HPDE6-E6E7 (cell line): ENCODE measurements at regions not wholly inside any gene's neighbourhood (a gene's known extent, or its start where the extent isn't known, plus 50 kb on each side); places are given as distances from the start of the nearest gene placed in this dataset.

Source experiments
- DNase-seq: peaks from one replicate; pipeline ENCODE4 v3.0.0; 2011; ENCODE audit warnings: missing footprints; ENCODE audit errors: extremely low spot score

- DNase-seq, result peak; percentile 64
These were observed 201.1 kb upstream of the FBXO11 start for GRCh38 chr2:48107326-48107925.

GRCh38 chr2:48108455-48108854 lies 202.2 kb upstream of the FBXO11 start:
- DNase-seq, result no peak

GRCh38 chr2:48109491-48110204 lies 203.3 kb upstream of the FBXO11 start:
- no peak for DNase-seq

- DNase-seq, result no peak
These were observed 204.0 kb upstream of the FOXN2 start for GRCh38 chr2:48110492-48110891.

- no peak for DNase-seq
These were observed 201.4 kb upstream of the FOXN2 start for GRCh38 chr2:48112911-48113680.

- DNase-seq, result no peak
These were observed 200.7 kb upstream of the FOXN2 start for GRCh38 chr2:48113767-48114166.

- DNase-seq, result peak; percentile 60
These were observed 200.2 kb upstream of the FOXN2 start for GRCh38 chr2:48114256-48114655.

- no peak for DNase-seq
These were observed 198.0 kb upstream of the FOXN2 start for GRCh38 chr2:48116497-48116896.

GRCh38 chr2:48118895-48119294 lies 195.6 kb upstream of the FOXN2 start:
- no peak for DNase-seq

GRCh38 chr2:48120112-48120511 lies 194.4 kb upstream of the FOXN2 start:
- DNase-seq, result no peak

- DNase-seq, result no peak
These were observed 193.7 kb upstream of the FOXN2 start for GRCh38 chr2:48120759-48121242.

GRCh38 chr2:48122166-48122565 lies 192.3 kb upstream of the FOXN2 start:
- no peak for DNase-seq

- DNase-seq, result no peak
These were observed 189.9 kb upstream of the FOXN2 start for GRCh38 chr2:48124592-48124991.

- no peak for DNase-seq
These were observed 188.3 kb upstream of the FOXN2 start for GRCh38 chr2:48126162-48126561.

- DNase-seq, result no peak
These were observed 186.8 kb upstream of the FOXN2 start for GRCh38 chr2:48127612-48128191.

GRCh38 chr2:48129293-48129950 lies 185.1 kb upstream of the FOXN2 start:
- DNase-seq, result no peak

GRCh38 chr2:48131539-48132270 lies 182.8 kb upstream of the FOXN2 start:
- DNase-seq, result peak; percentile 28

- DNase-seq, result no peak
These were observed 182.2 kb upstream of the FOXN2 start for GRCh38 chr2:48132271-48132625.

GRCh38 chr2:48134704-48135103 lies 179.8 kb upstream of the FOXN2 start:
- no peak for DNase-seq

- no peak for DNase-seq
These were observed 178.7 kb upstream of the FOXN2 start for GRCh38 chr2:48135797-48136196.

GRCh38 chr2:48137829-48138228 lies 176.7 kb upstream of the FOXN2 start:
- DNase-seq, result no peak
